ENCODE measurements at regions not wholly inside any gene's neighbourhood (a gene's known extent, or its start where the extent isn't known, plus 50 kb on each side); places are given as distances from the start of the nearest gene placed in this dataset.

- no peak for TF ChIP-seq CTCF (IDR thresholded peaks at IDR 0.05)
- TF ChIP-seq POLR2A (IDR thresholded peaks at IDR 0.05): no peak
Measured at GRCh38 chr1:25017436-25018109, 87.5 kb upstream of the RUNX3 start.
